Hematopoietic multipotent progenitor cell treated with erythropoietin and hydrocortisone succinate and interleukin-3 and kit ligand, for 15 days (in vitro differentiated cells): ENCODE measurements at regions not wholly inside any gene's neighbourhood (a gene's known extent, or its start where the extent isn't known, plus 50 kb on each side); places are given as distances from the start of the nearest gene placed in this dataset.
"Not testable (repeated sequence)": the region's sequence is repeated elsewhere in the genome, so short reads cannot be mapped to it uniquely, and the experiment has no call there.

Source experiments
- DNase-seq: peaks from one replicate; pipeline ENCODE4 v3.0.0-alpha.2; 2015; ENCODE audit warnings: low spot score

DNA sequence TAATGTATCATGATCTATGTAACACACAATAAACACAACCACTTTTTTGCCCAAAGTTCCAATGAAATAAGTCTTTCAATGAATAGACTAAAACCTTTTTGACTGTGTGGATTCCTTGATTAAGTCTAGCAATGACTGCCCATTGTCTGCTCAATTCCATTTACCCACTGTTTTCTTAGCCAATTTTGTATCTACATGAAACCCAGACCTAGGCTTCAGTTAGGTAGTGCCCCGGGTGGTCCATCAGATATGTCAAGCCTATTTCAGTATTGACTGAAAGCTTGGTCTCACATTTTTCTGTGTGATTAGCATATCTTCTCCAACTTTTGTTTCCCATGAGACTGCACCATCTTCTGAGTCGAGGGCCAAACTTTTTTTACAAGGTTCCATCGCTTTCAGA, 615.0 kb downstream of the C6orf118 start:
- no peak for DNase-seq

DNA sequence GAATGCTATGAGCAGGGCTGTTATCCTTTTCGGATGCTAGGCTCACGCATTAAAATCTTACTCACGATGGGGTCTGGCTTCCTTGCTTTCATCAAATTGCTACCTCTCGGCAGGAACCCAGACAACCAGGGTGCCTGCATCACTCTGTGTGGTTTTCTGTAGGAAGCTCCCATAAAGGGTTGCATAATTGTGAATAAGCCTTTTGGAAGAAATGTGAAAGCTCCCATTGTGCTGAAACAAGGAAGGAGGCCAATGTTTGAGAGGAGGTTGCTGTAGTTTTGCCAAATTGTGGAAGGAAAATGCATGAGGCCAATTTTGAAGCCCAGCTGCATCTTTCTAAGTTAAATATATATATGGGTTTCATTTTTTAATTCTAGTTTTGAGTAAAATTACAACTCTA, 615.5 kb downstream of the C6orf118 start:
- DNase-seq: no peak

DNA sequence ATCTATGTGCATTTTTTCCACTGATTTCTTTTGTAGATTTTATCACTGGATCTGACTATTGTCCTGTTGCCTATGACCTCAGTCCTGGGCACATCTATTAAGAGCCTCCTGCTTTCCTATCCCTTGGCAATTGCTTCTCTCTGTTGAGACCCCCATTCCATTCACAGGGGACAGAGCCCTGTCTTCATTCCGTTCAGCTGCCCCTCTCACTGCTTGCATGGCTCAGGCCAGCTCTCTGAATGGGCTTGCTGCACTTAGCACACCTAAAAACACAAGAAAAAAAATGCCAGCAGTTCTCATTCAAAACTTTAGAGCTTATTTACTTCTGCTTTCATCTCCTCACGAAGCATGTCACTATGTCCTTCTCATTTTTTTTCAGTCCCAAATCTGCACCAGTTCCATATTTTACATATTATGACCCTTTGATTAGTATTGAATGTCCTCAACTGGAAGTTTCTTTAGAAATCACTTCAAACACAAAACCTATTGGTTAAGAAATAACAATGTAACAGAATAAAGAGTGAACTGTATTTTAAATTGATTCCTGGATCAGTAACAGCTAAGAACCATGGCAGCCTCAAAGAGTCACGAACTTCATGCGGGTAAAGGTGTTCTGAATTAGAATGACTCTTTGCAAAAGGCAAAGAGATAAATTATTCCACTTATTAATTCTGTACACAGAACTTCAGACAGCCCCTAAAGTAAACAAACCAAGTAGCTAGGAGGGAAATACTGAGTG, 616.5 kb downstream of the C6orf118 start:
- DNase-seq: no peak

DNA sequence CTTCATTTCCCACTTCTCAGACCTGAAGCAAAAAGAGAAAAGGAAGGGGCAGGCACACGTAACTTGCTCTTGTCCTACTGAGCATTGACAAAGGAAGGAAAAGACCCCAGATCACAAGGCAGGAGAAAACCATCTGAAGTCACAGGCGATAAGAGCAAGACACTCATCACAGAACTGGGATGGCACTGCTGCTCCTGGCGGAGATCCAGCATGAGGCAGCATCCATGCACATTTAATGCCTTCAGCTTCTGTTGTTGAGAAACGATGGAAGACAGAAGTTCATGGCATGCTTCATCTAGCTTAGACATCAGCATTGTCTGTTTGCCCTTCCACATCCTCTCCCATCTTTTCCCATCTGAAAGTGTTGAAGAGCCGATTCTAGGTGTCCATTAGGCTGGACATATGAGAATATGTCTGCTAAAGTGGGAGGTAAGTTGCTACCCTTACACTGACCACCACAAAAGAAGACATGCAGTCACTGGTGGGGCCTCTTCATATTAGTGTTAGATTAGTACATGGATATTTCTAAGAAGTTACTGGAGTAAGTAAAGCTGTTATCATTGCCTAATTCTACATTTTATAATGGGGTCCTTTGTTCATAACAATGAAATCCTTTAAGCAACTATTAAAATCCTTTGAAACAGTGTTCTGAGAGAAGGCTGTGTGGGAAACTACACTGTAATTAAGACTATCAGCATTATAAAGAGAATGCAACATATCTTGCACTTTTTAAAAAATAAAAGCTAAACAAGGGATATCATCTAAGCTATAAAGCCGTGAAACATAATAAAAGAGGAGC, 618.5 kb downstream of the C6orf118 start:
- no peak for DNase-seq

DNA sequence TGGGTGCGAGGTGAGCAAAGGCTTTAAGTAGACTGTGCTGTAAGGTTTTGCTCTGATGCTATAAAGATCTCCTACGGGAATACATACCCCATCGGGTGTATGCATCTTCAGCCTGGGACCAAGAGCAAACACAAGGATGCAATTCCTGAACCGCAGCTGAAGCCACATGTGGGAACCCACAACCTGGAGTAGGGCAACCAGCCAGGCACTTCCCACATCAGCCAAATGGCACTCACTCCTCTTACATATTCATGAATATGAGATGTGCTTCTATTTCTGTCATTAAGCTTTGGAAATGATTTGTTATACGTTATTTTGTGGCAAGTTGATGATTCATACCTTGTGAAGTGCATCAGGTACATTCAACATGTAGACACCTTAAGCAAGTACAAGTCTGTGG, 619.2 kb downstream of the C6orf118 start:
- DNase-seq: no peak

DNA sequence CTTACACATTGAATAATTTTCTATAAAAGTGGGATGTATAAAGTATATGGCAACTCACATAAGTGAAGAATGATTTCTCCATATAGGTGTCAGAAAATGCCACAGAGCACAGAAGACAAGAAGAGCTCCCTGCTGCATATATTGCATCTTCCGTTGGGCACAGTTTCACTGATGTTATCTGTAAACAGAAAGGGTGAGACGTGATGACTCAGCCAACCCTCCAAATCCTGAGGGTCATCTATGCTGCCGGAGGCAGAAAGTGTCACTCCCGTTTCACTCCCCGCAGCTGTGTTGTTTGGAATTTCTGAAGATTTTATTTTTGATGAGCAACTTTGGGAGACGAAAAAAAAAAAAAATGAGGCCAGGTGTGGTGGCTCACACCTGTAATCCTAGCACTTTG, 644.1 kb downstream of the C6orf118 start:
- no peak for DNase-seq

DNA sequence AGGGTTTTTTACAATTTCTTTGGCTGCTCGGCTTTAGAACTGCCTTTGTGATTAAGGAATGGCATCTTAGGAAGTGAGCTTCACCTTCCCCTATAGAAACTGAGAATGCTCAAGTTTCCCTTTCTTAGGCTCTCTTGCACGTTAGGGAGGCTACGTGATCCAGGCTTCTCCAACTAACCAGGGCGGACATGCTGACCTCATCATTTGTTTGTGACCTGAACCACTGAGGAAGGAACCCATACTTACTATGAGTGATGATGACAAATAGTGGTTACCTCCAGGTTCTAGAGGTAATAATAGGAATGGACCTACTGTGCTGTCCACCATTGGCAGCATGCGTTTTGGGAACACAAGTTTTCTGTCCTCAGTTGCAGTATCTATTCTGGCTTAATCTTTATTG, 645.8 kb downstream of the C6orf118 start:
- DNase-seq: no peak

DNA sequence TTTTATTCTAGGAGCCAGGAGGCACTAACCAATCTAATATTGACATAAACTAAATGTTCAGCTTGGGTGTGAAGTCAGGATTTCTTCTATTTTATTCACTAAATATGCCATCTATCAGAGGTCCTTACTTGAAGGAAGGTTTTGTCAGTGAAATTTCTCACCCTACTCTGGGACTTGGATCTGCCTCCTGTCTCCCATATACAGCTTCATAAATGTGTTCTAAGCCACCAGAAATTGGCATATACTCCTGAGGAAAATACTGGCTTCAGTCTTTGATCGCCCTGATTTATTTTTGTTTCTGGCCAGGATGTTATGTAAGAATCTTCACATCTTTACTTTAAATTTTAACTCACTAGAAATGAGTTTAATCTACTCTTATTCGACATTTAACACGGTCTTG, 647.7 kb downstream of the C6orf118 start:
- no peak for DNase-seq

DNA sequence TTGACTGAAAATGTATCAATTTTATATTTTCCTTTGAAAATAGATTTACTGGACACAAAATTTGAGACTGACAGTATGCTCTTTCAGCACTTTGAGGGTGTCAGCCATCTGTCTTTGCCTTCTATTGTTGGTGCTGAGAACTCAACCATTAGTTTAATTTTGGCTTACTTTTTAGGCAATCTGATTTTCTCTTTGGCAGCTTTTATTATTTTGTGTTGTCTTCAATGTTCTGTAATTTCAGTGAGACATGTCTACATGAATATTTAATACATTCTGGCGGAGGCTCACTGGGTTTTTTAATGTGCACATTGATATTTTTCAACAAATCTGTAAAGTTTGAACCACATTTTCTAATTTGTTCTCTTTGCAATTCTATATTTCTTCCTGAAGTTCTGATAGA, 648.6 kb downstream of the C6orf118 start:
- DNase-seq: no peak

DNA sequence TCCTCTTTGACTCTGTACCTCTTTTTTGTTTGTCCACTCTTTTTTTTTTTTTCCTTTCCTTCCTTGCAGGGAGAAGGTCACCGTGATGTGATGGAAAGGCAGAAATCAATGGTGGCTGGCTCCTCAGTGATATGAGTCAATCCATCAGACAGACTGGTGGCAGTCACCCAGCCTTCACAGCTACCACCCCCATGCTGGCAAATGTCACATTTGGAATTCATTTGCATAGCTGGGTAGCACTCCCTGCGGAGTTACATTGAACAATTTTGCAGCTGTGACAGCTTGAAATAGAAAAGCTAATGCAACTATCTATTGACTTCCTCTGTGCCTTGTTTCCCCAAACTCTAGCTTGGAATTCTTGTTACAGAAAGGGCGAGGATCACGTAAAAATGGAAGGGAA, 668.4 kb downstream of the C6orf118 start:
- DNase-seq: no peak

DNA sequence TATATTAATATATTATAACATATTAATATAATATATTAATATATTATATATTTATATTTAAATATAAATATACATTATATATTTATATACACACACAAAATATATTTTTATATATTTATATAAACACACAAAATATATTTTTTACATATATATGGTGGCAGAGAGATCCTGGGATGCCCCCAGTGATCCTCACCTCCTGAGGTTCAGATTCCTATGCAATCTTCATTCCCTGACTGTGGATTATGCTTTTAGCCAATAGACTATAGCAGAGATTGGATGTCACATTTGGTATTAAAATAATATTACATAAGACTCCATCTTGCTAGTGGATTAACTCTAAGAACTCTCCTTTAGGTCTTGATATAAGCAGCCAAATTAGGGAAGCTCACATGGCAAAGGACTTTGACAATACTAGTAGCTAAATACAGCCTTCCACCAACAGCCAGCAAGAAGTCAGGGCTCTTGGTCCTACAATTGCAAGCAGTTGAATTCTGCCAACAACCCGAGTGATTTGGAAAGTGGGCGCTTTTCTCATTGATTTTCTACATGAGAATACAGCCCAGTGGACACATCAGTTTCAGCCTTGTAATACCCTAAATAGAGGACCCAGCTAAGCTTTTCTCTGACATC, 681.0 kb downstream of the C6orf118 start:
- no peak for DNase-seq

DNA sequence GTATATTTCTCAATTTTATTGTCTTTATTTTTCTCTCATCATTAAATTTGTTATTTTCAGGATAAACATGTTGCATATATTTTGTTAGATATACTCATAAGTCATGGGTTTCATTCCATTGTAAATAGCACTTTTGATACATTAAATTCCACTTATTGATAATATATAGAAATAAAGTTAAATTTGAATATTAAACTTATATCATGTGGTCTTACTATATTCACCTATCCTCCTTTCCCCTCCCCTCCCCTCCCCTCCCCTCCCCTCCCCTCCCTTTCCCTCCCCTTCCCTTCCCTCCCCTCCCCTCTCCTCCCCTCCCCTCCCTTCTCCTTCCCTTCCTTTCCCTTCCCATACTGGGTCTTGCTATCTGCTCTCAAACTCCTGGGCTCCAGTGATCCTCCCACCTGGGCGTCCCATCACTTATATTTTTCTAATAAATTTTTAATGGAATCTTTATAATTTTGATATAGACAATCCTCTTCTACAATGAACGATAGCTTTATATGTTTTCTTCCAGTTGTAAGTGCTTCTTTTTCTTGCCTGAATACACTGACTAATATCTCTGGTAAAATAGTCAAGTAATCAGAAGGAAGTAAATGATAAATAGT, 692.4 kb downstream of the C6orf118 start:
- DNase-seq: no peak

DNA sequence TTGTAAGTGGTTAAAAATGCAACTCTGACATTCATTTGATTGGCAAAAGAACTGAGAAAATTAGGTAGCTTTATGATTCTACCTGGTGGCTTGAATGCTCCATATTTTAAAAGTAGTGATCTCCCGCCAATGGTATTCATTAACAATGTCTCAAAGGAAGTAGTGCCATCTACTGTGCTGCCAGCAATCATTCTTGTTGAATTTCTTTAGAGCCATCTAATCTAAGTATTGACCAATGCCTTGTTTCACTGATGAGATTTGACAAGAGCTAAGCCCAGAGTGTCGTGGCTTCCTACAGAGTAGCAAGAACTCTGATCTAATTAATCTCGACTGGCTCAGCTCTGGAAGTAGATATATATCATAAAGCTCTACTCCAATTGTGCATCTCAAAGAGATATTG, 696.7 kb downstream of the C6orf118 start:
- DNase-seq: no peak

DNA sequence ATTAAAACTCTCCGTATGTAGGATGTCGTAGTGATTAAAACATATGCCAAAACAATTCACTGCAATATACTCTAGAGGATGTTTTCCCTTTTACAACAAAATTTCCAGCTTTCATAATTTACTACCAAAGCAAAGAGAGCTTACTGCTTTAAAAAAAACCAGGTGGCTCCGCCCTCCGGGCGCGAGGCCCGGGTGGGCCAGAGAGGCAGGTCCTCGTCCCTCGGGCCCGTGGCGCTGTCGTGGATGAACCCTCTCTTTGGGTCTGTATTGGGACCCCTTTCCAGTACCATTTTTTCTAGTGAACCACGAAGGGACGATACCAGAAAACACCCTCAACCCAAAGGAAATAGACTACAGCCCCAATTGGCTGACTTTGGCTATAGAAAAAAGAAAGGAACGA, 698.5 kb downstream of the C6orf118 start:
- not testable (repeated sequence) for DNase-seq

DNA sequence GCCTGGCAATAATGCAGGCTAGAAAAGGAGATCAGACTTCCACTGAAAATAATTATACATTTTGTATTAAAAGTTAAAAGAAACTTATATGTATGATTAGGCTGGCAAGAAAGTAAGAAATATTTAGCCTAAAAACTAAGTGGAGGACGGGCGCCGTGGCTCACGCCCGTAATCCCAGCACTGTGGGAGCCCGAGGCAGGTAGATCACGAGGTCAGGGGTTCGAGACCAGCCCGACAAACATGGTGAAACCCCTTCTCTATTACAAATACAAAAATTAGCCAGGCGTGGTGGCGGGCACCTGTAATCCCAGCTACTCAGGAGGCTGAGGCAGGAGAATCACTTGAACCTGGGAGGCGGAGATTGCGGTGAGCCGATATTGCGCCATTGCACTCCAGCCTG, 707.0 kb downstream of the C6orf118 start:
- not testable (repeated sequence) for DNase-seq

DNA sequence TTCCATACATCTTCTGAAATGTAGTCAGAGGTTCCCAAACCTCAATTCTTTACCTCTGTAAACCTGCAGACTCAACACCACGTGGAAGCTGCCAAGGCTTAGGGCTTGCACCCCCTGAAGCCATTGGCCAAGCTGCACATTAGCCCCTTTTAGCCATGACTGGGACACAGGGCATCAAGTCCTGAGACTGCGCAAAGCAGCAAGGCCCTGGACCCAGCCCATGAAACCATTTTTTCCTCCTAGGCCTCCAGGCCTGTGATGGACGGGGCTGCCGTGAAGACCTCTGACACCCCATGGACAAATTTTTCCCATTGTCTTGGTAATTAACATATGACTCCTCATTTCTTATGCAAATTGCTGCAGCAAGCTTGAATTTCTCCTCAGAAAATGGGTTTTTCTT, 727.8 kb downstream of the C6orf118 start:
- no peak for DNase-seq

DNA sequence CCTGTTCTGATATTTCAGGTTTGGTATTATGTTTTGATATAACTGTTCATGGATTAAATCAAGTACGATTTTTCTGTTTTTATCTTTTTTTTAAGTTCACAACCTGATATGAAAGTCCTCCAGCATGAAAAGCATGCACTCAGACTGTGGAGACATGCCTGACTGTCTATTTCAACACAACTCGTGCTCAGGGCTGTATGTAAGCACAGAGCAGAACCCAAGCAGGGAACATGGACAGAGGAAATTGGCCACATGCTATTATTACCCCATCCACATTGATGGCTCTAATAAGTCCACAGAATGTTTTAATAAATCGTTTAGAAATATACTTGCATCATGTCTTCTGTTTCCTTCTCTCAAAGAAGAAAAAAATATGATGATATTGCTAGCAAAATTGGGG, 730.4 kb downstream of the C6orf118 start:
- no peak for DNase-seq

DNA sequence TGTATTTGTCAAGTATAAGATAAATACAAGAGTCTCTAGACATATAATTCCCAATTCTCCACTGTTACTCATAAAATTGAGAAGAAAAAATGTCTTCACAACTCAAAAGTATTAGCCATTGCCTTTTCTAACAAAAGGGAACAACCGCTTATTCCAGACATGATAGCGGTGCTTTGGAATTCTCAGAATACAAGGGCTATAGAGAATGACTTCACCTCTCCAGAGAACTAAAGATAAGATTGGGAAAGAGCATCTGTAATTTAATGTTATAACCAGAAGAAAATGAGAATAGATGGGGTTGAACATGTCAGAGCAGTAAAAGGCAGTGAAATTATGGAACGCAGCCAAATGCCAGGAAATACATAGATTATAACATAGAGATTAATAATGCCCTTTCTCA, 730.8 kb downstream of the C6orf118 start:
- DNase-seq: no peak

DNA sequence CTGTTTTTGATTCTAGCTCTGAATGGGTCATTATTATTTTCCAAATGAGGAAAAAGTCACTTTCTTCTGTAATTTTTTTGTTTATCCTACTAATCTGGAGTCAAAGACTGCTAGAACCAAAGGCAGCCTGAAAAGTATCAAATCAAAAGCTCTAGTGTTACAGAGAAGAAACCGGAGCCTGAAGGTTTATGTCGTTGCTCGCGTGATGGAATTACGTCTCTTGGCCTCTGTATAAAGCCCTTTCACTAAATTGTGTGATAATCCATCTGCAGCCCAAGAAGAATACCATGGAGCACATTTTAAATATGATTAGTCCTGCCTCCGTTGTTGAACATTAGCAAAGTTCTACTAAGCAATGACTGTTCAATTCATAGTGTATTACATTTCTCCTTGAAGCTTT, 738.6 kb downstream of the C6orf118 start:
- DNase-seq: no peak

DNA sequence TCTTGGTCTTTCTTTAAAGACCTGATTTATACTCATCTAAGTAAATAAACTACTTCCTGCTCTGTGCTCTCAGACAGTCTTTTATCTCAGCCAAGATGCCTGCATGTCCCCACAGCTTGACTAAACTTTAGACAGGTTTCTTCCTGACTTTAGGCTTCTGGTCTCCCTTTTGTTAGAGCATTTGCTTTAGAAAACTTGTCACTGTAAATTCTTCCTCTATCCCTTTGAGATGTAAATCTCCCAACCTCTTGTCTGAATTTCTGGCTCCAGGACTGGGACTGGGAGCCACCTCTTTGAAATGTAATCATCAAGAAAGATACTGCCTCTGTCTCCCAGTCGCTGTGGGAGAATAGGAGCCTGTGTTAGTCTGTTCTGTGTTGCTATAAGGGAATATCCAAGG, 739.9 kb downstream of the C6orf118 start:
- DNase-seq: no peak

DNA sequence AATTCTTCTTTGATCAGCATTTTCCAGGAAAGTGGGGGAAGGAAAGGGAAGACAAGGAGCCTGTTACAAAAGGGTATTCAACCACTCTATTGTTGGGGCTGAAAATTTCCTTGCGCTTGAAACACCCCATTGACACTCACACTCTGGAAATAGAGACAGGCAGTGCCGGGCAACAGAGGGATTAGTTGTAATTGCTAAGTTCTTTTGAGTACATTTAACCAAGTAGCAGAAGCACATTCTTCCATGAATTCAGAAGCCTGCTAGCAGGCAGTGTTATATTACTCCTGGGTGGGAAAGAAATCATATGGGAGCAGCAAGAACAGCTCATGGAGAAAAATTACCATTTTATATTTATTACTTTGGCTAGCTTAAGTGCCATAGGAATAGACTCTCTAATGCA, 745.5 kb downstream of the C6orf118 start:
- DNase-seq: no peak

DNA sequence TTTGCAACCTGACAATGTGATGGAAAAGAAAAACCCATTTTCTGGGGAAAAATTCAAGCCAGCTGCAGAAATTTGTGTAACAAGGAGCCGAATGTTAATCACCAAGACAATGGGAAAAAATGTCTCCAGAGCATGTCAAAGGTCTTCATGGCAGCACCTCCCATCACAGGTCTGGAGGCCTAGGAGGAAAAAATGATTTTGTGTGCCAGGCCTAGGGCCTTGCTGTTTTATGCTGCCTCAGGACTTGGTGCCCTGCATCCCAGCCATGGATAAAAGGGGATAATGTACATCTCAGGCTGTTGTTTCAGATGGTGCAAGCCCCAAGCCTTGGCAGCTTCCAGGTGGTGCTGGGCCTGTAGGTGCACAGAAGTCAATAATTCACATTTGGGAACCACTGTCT, 747.7 kb downstream of the C6orf118 start:
- DNase-seq: no peak
